Mammary epithelial cell (primary cell): ENCODE measurements at regions not wholly inside any gene's neighbourhood (a gene's known extent, or its start where the extent isn't known, plus 50 kb on each side); places are given as distances from the start of the nearest gene placed in this dataset.

ENCODE experiments used
- EZH2 ChIP-seq: IDR thresholded peaks from 2 replicates; pipeline ENCODE4 v1.6.1; 2012; ENCODE audit warnings: low read length, inconsistent platforms, borderline replicate concordance
- TF ChIP-seq, protein P1 (sequence below), 2 donors: IDR thresholded peaks in 1 of 2; conservative IDR thresholded peaks in 1 of 2; 2 replicates each; pipeline ENCODE4 v1.5.1; 2011 to 2012; ENCODE audit warnings: inconsistent platforms in 2 of 2, low read length in 2 of 2, mild to moderate bottlenecking in 2 of 2, control low read depth in 1 of 2, low read depth in 1 of 2; ENCODE audit not compliant: insufficient read depth in 1 of 2; ENCODE audit errors: extremely low read depth in 1 of 2

- TF ChIP-seq, protein P1, sequence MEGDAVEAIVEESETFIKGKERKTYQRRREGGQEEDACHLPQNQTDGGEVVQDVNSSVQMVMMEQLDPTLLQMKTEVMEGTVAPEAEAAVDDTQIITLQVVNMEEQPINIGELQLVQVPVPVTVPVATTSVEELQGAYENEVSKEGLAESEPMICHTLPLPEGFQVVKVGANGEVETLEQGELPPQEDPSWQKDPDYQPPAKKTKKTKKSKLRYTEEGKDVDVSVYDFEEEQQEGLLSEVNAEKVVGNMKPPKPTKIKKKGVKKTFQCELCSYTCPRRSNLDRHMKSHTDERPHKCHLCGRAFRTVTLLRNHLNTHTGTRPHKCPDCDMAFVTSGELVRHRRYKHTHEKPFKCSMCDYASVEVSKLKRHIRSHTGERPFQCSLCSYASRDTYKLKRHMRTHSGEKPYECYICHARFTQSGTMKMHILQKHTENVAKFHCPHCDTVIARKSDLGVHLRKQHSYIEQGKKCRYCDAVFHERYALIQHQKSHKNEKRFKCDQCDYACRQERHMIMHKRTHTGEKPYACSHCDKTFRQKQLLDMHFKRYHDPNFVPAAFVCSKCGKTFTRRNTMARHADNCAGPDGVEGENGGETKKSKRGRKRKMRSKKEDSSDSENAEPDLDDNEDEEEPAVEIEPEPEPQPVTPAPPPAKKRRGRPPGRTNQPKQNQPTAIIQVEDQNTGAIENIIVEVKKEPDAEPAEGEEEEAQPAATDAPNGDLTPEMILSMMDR (conservative IDR thresholded peaks at IDR 0.05 in 1 of 2, IDR thresholded peaks at IDR 0.05 in 1 of 2; ENCODE audit: extremely low read depth in 1 of 2, insufficient read depth in 1 of 2, low read depth in 1 of 2, low read length in 2 of 2) = no peak
- no peak for TF ChIP-seq EZH2
Observed at GRCh38 chr12:107360482-107360881, 267.1 kb upstream of the CRY1 start.
